ENCODE measurements at regions not wholly inside any gene's neighbourhood (a gene's known extent, or its start where the extent isn't known, plus 50 kb on each side); places are given as distances from the start of the nearest gene placed in this dataset.

DNA sequence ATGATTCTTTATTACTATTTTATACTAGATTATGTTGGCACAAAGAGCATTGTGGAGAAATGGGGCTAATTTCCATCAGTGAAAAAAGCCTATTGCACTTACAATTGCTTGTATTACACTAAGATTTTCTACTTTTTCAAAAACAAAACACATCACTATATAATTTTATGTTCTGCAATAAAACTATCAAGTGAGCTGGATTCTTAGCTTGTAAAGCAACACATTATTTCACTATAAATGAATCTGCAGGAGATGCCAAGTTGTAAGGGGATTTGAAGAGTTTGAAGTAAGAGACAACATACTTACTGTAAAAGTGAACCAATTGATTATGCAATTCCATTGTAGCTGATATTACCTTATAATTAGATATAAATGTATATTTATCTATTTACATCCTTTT lies 333.3 kb upstream of the SEMA3D start:
- H3K4me1 ChIP-seq, result no peaks in the 10 kb centered on the region
- H3K27ac ChIP-seq, result no peak overlapping the region
- no peak for TF ChIP-seq EP300 (IDR thresholded peaks at IDR 0.05)
- TF ChIP-seq POLR2AphosphoS5 (IDR thresholded peaks at IDR 0.05), result no peak
- H3K4me3 ChIP-seq, result no peak overlapping the region
- no peaks in the 10 kb centered on the region for H3K36me3 ChIP-seq
- H3K27me3 ChIP-seq, result no peaks in the 10 kb centered on the region
- H3K9me3 ChIP-seq, result no peaks in the 10 kb centered on the region
- no peak for DNase-seq (ENCODE audit: low spot score in 2 of 2)

DNA sequence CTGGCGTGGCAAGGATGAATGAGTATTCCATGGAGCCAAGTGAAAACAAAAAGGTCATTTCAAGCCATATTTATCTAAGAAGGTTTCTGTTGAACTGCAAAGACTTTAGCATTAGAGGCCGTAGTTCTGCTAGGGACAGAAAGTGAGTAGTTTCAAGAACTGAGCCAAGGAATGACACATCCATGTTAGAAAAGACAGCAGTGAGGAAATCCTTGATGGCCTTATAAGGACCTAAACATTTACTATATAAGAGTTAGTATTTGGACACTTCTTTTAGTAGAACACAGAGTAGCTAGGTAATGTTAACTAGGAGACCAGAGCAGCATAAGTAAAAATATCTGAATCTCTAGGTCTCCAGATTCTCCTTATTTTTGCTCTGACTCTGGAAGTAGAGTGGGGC lies 329.8 kb upstream of the SEMA3D start:
- H3K27ac ChIP-seq, result no peak overlapping the region
- no peak for DNase-seq (ENCODE audit: low spot score in 2 of 2)
- H3K4me3 ChIP-seq, result no peak overlapping the region
- H3K36me3 ChIP-seq, result no peaks in the 10 kb centered on the region
- WGBS, result 77% methylated on average over 2 of the region's 2 CpGs
- no peaks in the 10 kb centered on the region for H3K9me3 ChIP-seq
- no peaks in the 10 kb centered on the region for H3K4me1 ChIP-seq
- TF ChIP-seq EP300 (IDR thresholded peaks at IDR 0.05), result no peak
- no peak for TF ChIP-seq POLR2A (IDR thresholded peaks at IDR 0.05)
- TF ChIP-seq POLR2AphosphoS5 (IDR thresholded peaks at IDR 0.05), result no peak
- TF ChIP-seq, protein P1, sequence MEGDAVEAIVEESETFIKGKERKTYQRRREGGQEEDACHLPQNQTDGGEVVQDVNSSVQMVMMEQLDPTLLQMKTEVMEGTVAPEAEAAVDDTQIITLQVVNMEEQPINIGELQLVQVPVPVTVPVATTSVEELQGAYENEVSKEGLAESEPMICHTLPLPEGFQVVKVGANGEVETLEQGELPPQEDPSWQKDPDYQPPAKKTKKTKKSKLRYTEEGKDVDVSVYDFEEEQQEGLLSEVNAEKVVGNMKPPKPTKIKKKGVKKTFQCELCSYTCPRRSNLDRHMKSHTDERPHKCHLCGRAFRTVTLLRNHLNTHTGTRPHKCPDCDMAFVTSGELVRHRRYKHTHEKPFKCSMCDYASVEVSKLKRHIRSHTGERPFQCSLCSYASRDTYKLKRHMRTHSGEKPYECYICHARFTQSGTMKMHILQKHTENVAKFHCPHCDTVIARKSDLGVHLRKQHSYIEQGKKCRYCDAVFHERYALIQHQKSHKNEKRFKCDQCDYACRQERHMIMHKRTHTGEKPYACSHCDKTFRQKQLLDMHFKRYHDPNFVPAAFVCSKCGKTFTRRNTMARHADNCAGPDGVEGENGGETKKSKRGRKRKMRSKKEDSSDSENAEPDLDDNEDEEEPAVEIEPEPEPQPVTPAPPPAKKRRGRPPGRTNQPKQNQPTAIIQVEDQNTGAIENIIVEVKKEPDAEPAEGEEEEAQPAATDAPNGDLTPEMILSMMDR (IDR thresholded peaks at IDR 0.05), result no peak
- no peaks in the 10 kb centered on the region for H3K27me3 ChIP-seq

DNA sequence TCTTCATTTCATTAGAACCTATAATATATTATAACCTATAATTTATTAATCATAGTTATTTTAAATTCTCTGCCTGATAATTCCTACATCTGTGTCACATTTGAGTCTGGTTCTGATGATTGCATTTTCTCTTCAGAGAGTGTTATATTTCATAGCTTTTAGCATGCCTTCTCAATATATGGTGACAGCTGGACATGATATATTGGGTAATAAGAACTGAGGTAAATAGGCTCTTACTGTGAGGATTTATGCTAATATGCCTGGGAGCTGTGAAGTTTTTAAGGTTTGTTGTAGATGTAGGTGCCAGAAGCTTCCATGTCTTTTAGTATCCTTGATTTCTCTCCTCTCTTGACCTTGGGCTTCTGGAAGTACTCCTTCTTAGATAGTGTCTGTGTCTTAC lies 325.9 kb upstream of the SEMA3D start:
- Histone ChIP-seq H3K4me3 (no peak overlapping the region), H3K27ac (no peak overlapping the region), H3K9me3 (no peaks in the 10 kb centered on the region), H3K36me3 (no peaks in the 10 kb centered on the region), H3K27me3 (no peaks in the 10 kb centered on the region), H3K4me1 (no peaks in the 10 kb centered on the region)
- TF ChIP-seq POLR2AphosphoS5 (IDR thresholded peaks at IDR 0.05), result no peak
- TF ChIP-seq EP300 (IDR thresholded peaks at IDR 0.05), result no peak
- TF ChIP-seq POLR2A (IDR thresholded peaks at IDR 0.05), result no peak
- TF ChIP-seq, protein P1 (IDR thresholded peaks at IDR 0.05), result no peak
- no peak for DNase-seq (ENCODE audit: low spot score in 2 of 2)

DNA sequence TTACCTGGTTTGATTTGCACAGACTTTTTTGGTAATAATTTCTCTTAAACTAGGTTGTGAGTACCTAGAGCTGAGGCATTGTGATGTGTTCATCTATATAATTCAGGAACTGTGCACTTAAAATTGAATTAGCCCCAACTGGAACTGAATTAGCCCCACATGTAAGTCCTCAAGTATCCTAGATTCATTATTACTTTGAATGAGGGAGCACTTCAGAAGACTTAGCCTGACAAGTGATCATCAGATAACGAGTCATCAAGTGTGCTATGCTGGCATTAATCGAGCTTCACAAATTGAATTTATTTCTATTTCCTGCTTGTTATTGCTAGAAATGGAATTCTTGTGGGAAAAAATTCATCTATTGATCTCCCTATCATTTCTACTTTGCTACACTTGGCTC lies 323.4 kb upstream of the SEMA3D start:
- no peak overlapping the region for H3K27ac ChIP-seq
- no peaks in the 10 kb centered on the region for H3K4me1 ChIP-seq
- H3K36me3 ChIP-seq, result no peaks in the 10 kb centered on the region
- no peaks in the 10 kb centered on the region for H3K27me3 ChIP-seq
- no peak overlapping the region for H3K4me3 ChIP-seq
- TF ChIP-seq, protein P1 (IDR thresholded peaks at IDR 0.05), result no peak
- TF ChIP-seq POLR2AphosphoS5 (IDR thresholded peaks at IDR 0.05), result no peak
- no peak for TF ChIP-seq EP300 (IDR thresholded peaks at IDR 0.05)
- no peak for TF ChIP-seq POLR2A (IDR thresholded peaks at IDR 0.05)
- DNase-seq (ENCODE audit: low spot score in 2 of 2), result no peak
- 38% methylated on average over 2 of the region's 2 CpGs for WGBS
- H3K9me3 ChIP-seq, result no peaks in the 10 kb centered on the region

DNA sequence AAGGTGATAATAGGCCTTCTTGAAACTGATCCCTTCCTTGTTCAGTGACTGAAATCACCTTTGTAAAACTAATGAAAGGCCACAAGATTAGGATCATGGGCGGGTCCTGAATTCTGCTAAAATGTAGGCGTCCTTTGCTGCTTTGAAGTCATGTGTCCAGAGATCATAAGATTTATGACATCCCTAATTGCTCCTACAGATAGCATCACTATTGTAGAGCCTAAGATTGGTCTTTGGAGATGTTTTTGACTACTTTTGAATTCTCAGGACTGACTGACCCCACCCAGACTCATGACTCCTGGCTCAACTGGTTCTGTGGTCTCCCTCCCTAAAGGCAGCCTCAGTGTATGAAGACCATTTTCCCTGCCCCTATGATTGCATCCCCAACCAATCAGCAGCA lies 322.6 kb upstream of the SEMA3D start:
- WGBS, result 51% methylated on average over 2 of the region's 2 CpGs
- no peak overlapping the region for H3K27ac ChIP-seq
- no peak for DNase-seq (ENCODE audit: low spot score in 2 of 2)
- H3K36me3 ChIP-seq, result no peaks in the 10 kb centered on the region
- no peak overlapping the region for H3K4me3 ChIP-seq
- no peaks in the 10 kb centered on the region for H3K4me1 ChIP-seq
- no peak for TF ChIP-seq EP300 (IDR thresholded peaks at IDR 0.05)
- no peak for TF ChIP-seq POLR2A (IDR thresholded peaks at IDR 0.05)
- TF ChIP-seq POLR2AphosphoS5 (IDR thresholded peaks at IDR 0.05), result no peak
- TF ChIP-seq, protein P1 (IDR thresholded peaks at IDR 0.05), result no peak
- H3K9me3 ChIP-seq, result no peaks in the 10 kb centered on the region
- no peaks in the 10 kb centered on the region for H3K27me3 ChIP-seq

DNA sequence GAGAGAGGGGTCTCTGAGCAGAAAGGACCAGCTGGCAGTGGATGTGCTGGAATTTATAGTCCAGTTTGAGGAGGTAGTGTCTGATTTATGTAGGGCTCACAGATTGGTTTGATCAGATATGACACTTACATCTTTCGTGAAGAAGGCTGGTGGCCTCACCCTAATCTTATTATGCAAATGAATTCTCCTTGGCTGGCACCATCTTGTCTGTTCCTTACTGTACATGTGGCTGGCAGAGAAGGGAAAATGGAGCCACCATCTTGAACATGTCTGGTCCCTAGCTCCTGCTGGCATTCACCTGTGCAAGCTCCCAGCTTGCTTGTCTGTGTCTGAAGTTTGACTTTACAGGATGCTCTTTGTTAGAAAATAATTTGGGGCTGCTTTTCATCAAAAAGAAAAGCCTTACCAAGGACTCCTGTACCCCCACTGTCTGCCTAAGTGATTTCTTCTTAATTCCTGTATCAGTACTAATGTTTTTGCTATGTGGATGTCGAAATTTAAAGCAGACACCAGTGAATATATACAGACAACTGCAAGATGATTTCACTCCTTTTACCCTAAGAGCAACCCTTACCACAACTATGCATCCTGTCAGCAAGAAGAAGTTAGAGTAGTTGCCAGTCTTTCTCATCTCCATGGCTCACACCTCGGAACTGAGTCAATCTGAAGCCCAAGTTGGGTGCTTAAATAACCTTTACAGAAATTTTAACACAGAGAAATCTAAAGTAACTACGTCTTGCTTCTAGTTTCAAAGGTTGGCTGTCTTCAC lies 322.0 kb upstream of the SEMA3D start:
- WGBS, result 81% methylated on average over 4 of the region's 4 CpGs
- no peak for TF ChIP-seq POLR2AphosphoS5 (IDR thresholded peaks at IDR 0.05)
- TF ChIP-seq EP300 (IDR thresholded peaks at IDR 0.05), result no peak
- TF ChIP-seq, protein P1 (IDR thresholded peaks at IDR 0.05), result no peak
- no peak for TF ChIP-seq POLR2A (IDR thresholded peaks at IDR 0.05)

More for the DNA sequence above, 322.0 kb upstream of the SEMA3D start:
- Histone ChIP-seq H3K4me3 (no peak overlapping the region), H3K27me3 (no peaks in the 10 kb centered on the region), H3K9me3 (no peaks in the 10 kb centered on the region), H3K27ac (no peak overlapping the region), H3K36me3 (no peaks in the 10 kb centered on the region), H3K4me1 (no peaks in the 10 kb centered on the region)
- no peak for DNase-seq (ENCODE audit: low spot score in 2 of 2)
